ENCODE measurements at regions not wholly inside any gene's neighbourhood (a gene's known extent, or its start where the extent isn't known, plus 50 kb on each side); places are given as distances from the start of the nearest gene placed in this dataset.

GRCh38 chr1:234879147-234880080, 249.2 kb downstream of the TOMM20 start:
- intact Hi-C loops (cut with DNase I; ENCODE audit: low total_unique reads), result no loop called here
- DNase-seq (ENCODE audit: low spot score in 2 of 2), result no peak
- Histone ChIP-seq H3K36me3 (no peaks in the 10 kb centered on the region), H3K27ac (no peak overlapping the region), H3K27me3 (no peaks in the 10 kb centered on the region), H3K9me3 (no peaks in the 10 kb centered on the region), H3K4me3 (no peak overlapping the region), H3K4me1 (no peaks in the 10 kb centered on the region)
- no peak for TF ChIP-seq POLR2AphosphoS5 (IDR thresholded peaks at IDR 0.05)
- TF ChIP-seq CTCF (IDR thresholded peaks at IDR 0.05), result no peak
- TF ChIP-seq POLR2A (IDR thresholded peaks at IDR 0.05), result no peak

DNA sequence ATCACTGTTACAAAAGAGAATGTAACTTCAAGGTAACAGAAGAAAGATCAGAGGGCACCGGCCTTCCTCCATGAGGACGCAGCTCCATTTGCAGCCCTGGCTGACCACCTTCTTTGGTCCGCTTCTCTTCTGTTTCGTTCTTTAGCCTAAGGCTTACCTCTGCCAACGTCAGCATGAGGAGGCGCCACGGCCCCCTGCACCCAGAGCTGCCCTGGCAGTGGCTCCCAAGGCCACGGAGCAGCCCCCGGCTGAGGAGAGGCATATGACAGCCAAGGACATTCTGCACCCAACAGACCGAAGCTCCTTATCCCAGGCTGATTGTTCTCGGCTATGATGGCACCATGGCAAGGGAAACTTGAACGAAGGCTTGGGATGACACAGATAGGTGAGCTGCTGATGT, 250.3 kb downstream of the TOMM20 start:
- no peak for DNase-seq (ENCODE audit: low spot score in 2 of 2)
- Histone ChIP-seq H3K27me3 (no peaks in the 10 kb centered on the region), H3K36me3 (no peaks in the 10 kb centered on the region), H3K9me3 (no peaks in the 10 kb centered on the region), H3K4me1 (no peaks in the 10 kb centered on the region), H3K27ac (no peak overlapping the region), H3K4me3 (no peak overlapping the region)
- no peak for TF ChIP-seq POLR2AphosphoS5 (IDR thresholded peaks at IDR 0.05)
- no peak for TF ChIP-seq POLR2A (IDR thresholded peaks at IDR 0.05)
- TF ChIP-seq CTCF (IDR thresholded peaks at IDR 0.05), result no peak
- intact Hi-C loops (cut with DNase I; ENCODE audit: low total_unique reads), result no loop called here

- intact Hi-C loops (cut with DNase I; ENCODE audit: low total_unique reads), result no loop called here
- no peak overlapping the region for H3K27ac ChIP-seq
- H3K4me1 ChIP-seq, result no peaks in the 10 kb centered on the region
- H3K36me3 ChIP-seq, result no peaks in the 10 kb centered on the region
- H3K27me3 ChIP-seq, result no peaks in the 10 kb centered on the region
- no peak for DNase-seq (ENCODE audit: low spot score in 2 of 2)
- no peak overlapping the region for H3K4me3 ChIP-seq
- H3K9me3 ChIP-seq, result no peaks in the 10 kb centered on the region
- TF ChIP-seq POLR2A (IDR thresholded peaks at IDR 0.05), result no peak
- no peak for TF ChIP-seq CTCF (IDR thresholded peaks at IDR 0.05)
- TF ChIP-seq POLR2AphosphoS5 (IDR thresholded peaks at IDR 0.05), result no peak
Observed at GRCh38 chr1:234877761-234878160, 250.9 kb downstream of the TOMM20 start.

GRCh38 chr1:234875953-234876855, 252.4 kb downstream of the TOMM20 start:
- intact Hi-C loops (cut with DNase I; ENCODE audit: low total_unique reads), result no loop called here
- DNase-seq (ENCODE audit: low spot score in 2 of 2), result no peak
- H3K4me3 ChIP-seq, result no peak overlapping the region
- H3K27ac ChIP-seq, result peak overlapping the region; percentile 69 to 81
- H3K27me3 ChIP-seq, result no peaks in the 10 kb centered on the region
- no peaks in the 10 kb centered on the region for H3K36me3 ChIP-seq
- no peaks in the 10 kb centered on the region for H3K4me1 ChIP-seq
- TF ChIP-seq POLR2AphosphoS5 (IDR thresholded peaks at IDR 0.05) (no peak), POLR2A (IDR thresholded peaks at IDR 0.05) (no peak), CTCF (IDR thresholded peaks at IDR 0.05) (no peak)
- H3K9me3 ChIP-seq, result no peaks in the 10 kb centered on the region

All from breast epithelium (tissue), 4 donors.